Hematopoietic multipotent progenitor cell treated with erythropoietin and hydrocortisone succinate and interleukin-3 and kit ligand, for 6 days (in vitro differentiated cells): ENCODE measurements at regions not wholly inside any gene's neighbourhood (a gene's known extent, or its start where the extent isn't known, plus 50 kb on each side); places are given as distances from the start of the nearest gene placed in this dataset.
A peak's percentile ranks its signal among the peaks of the same experiment; 100 is the strongest.
"Not testable (repeated sequence)": the region's sequence is repeated elsewhere in the genome, so short reads cannot be mapped to it uniquely, and the experiment has no call there.

ENCODE experiments used
- DNase-seq: peaks from one replicate; pipeline ENCODE4 v3.0.0-alpha.2; 2015

- peak; percentile 5 for DNase-seq
Measured at GRCh38 chr2:40957508-40957907, 505.6 kb upstream of the SLC8A1 start.

GRCh38 chr2:40962026-40962425 lies 510.1 kb upstream of the SLC8A1 start:
- DNase-seq: peak; percentile 7

- DNase-seq: no peak
Measured at GRCh38 chr2:40964509-40965250, 512.8 kb upstream of the SLC8A1 start.

DNA sequence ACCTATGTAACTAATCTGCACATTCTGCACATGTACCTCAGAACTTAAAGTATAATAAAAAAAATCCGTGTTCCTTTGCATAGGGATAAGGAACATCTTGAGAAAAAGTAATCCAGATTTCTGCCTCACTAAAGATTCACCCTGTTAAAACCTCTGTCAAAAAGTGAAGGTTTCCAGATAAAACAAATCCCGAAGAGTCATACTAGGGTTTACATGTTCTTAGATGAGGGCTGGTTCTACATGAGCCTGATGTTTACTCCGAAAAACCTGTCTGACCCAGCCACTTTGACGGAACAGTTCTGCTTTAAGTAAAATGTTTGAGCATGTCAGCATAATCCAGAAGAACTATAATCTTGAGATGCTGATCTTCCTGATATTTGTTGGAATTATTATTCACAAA lies 515.6 kb upstream of the SLC8A1 start:
- DNase-seq: no peak

- DNase-seq: no peak
Measured at GRCh38 chr2:40975151-40975550, 523.3 kb upstream of the SLC8A1 start.

DNA sequence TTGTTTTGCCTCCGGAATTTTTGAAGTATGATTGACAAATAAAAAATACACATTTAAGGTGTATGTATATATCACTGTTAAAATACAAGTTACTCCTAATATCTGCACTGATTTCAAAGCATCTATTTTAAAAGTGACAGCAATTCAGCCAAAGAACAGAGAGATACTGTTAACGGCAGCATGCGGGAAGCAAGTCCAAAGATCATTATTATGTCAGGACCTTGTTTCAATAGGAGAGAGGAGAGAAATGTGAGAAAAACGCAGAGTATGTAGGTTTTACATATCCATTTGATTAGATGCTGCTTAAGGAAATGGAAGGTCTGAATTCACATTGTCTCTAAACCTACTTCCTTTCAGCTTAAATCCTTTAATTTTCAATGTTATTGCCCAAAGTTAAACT lies 545.5 kb upstream of the SLC8A1 start:
- DNase-seq: no peak

DNA sequence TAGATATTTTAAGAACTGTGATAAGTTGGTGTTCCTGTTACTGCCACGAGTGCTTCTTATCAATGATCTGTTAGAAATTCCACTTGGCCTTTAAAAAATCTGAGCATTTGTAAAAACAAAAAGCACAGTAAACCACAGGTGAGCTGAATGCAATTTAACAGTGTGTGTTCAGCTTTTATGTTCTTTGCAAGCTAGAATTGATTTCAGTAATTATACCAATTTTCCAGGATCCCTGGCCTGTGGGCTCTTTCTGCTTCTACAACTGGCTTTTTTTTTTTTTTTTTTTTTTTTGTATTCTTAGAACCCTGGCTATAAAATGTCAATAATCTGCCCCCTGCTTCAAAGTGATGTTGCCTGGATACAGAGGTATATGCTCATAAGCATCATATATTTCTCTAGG lies 548.5 kb upstream of the SLC8A1 start:
- no peak for DNase-seq

DNA sequence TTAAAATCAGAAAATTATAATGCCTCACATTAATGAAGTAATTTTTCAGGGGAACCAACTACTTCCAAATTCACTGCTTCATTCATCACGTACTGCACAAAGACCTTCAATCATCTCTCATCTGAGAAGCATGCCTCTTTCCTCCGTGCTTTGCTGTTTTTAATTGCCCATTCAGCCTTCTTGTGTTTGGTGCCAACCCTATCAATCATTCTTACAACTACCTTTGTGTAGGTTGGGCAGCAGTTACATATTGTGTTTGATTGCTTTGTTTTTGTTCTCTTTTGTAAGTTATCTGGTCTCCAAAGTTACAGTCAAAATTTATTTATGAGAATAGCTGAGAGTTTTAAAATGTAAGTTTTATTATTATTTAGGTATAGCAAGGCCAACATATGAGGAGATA lies 549.0 kb upstream of the SLC8A1 start:
- DNase-seq: no peak

GRCh38 chr2:41004700-41005099 lies 552.8 kb upstream of the SLC8A1 start:
- no peak for DNase-seq

- DNase-seq: no peak
Measured at GRCh38 chr2:41020358-41020757, 568.5 kb upstream of the SLC8A1 start.

DNA sequence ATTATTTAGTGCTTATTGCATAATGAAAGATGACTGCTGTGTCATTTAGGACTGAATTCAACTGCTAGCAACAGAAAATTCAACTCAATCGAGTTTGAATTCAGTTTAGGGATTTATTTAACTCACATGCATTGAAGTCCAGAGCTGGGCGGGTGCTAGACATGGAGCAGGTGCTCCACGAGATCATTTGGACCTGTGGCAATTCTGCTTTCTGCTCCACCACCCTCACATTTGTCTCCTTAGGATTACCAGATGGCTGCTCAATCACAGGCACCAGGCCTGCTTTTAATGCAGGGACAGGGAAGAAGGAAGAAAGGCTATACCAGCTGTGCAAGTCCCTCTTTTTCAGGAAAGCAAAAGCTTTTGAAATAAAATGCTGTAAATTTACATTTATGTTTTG lies 572.9 kb upstream of the SLC8A1 start:
- no peak for DNase-seq

DNA sequence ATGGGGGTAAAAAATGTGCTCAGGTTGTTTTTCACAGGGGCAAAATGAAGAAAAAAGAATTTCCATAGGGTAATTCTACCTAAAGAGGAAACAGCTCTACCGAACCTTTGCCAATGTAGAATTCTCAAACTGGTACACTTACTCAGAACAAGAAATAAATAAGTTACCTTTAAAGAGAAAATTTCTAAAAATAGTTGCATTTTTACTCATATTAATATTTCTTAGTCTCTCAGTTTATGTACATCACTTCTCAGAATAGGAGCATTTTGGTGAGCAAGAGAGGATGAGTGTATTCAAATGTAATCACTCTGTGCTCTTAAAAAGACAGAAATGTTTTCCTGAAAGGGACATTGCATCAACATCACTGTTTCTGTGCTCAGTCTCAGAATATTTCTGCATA lies 574.7 kb upstream of the SLC8A1 start:
- DNase-seq: no peak

DNA sequence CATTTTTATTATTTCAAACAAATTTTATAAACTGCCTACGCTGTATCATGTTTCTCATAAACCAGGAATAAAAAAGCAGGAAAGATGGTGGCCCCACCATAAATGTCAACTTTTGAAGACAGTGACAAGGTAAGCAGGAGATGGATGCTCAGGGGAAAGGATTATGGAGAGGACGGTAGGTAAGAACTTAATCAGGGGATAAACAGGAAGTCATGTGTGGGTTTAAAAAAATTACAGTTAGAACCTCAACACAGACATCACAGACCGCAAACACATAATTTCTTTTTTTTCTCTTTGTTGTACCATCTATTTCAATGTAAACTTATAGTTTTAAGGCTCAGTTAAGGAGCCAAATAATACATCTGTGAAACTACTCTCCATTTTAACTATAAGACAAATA lies 575.2 kb upstream of the SLC8A1 start:
- DNase-seq: no peak

- no peak for DNase-seq
Measured at GRCh38 chr2:41031282-41031681, 579.4 kb upstream of the SLC8A1 start.

- no peak for DNase-seq
Measured at GRCh38 chr2:41032715-41033114, 580.8 kb upstream of the SLC8A1 start.

DNA sequence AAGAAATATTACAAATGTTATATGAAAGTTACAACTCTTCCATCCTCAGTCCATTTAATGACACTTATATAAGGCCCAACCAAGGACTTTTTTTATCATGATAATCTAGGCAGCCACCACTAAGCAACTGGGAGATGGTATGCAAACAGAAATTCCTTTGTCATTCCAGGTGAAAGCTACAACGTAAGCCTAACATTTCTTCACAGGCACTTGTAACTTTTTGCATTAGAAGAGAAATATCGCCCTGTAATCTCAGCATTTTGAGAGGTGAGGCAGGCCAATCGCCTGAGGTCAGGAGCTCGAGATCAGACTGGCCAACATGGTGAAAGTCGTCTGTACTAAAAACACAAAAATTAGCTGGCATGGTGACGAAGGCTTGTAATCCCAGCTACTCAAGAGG lies 581.2 kb upstream of the SLC8A1 start:
- no peak for DNase-seq

- DNase-seq: no peak
Measured at GRCh38 chr2:41038408-41038807, 586.5 kb upstream of the SLC8A1 start.

- not testable (repeated sequence) for DNase-seq
Measured at GRCh38 chr2:41039750-41040149, 587.9 kb upstream of the SLC8A1 start.

DNA sequence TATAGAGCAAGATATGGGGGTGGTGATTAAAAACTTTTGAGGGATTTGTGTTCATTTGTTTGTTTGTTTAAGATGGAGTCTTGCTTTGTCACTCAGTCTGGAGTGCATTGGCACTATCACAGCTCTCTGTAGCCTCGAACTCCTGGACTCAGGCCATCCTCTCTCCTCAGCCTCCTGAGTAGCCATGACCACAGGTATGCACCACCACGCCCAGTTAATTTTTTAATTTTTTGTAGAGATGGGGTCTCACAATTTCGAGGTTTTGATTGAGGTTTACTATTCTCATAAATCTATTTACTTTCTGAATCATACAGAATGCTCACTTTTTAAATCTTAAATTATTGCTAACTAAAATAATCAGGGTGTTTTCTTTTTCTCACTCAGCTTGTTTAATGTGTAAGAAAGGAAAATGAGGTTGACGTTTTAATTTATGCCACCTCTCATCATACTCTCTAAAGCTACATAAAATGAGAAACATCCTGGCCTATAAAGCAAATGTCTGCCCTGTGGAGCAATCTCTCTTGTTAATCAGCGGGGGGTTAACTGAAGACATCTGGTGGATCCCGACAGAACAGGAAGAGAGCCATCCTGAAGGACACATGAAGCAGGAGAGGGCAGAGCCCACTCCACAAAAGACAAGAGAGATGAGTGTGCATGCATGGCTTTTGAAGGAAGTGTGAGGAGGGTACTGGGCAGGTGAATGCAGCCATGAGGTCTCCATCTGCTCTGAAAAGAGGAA lies 589.1 kb upstream of the SLC8A1 start:
- DNase-seq: no peak

DNA sequence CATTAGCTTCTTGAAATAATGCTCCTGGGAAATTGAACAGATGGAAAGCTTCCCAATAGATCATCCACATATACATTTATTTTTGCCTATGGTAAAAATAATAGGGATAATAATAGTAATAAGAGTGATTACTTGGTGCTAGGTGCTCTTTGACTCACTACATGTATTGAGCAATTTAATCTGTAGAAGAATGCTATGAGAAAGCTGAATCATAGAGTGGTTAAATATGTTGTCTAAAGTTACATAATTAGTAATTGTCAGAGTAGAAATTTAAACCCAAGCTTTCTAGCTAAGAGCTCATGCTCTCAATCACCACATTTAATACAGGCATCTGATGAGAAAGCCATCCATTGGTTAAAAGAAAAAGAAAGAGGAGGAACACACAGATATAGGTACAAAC lies 590.5 kb upstream of the SLC8A1 start:
- no peak for DNase-seq

DNA sequence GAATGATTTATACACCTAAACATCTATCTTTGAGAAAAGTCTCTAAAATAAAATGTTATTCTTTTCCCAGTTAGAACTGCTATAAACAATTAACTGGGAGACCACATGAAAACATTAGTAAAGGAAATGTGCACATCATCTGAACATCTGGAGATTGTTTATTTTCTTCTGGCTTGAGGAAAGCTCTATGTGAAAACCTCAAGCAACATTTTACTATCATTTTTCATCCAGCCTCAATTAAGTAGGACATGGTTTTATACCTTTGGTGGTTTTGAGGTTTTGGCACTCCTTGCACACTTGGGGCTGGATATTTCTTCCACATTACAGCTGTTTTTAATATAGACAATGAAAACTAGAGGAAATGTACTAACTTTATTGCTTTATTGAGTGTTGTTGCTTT lies 609.5 kb upstream of the SLC8A1 start:
- no peak for DNase-seq

GRCh38 chr2:41062336-41062735 lies 610.4 kb upstream of the SLC8A1 start:
- no peak for DNase-seq

DNA sequence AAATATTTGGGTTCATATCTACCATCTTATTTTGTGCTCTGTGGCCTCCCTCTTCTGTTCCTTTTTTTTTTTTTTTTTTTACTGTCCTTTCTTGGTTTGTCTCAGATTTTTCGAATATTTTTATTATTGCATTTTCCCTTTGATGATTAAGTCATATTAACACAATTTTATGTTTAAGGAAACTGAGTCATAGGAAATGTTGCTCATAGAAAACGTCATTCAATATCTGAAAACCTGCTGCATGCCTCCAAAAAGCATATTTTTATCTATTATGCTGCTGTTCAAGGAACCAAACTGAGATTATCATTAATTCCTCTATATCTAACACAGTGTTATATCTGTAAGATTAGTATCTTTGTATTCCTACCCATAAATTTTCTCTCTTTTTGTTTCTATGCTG lies 614.3 kb upstream of the SLC8A1 start:
- DNase-seq: no peak

DNA sequence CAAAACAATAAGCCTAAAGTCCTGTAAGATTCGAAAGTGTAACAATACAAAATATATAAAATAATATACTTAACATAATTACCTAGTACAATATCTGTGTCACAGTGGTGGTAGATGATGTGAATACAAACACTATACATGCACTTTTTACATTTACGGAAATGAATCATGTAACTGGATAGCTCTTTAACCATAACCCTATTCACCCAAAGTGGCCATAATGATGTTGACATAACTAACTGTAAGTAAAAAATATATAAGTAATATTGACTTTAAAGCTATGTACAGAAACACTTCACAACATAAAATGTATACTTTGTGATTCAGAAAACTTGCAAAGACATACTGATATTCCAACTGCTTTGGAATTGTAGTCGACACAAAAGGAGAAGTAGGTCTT lies 616.9 kb upstream of the SLC8A1 start:
- DNase-seq: no peak

DNA sequence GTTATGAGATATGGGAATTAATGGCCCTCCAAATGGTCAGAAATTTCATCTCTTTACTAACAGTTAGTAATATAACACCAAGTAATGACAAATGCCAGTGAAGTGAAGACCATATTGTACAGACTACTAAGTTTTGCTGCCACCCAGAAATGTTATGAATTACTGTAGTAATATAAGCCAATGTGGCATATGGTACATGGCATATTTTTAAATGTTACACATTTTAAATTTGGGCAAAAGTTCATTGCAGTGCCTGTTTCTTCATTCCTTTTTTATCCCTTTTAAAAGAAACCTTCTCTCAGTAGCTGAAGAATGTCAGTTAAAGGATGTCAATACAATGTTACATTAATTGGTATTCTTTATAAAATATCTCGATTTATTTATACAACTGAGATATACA lies 626.5 kb upstream of the SLC8A1 start:
- DNase-seq: no peak
